ENCODE measurements at regions not wholly inside any gene's neighbourhood (a gene's known extent, or its start where the extent isn't known, plus 50 kb on each side); places are given as distances from the start of the nearest gene placed in this dataset.
"Not testable (repeated sequence)": the region's sequence is repeated elsewhere in the genome, so short reads cannot be mapped to it uniquely, and the experiment has no call there.

DNA sequence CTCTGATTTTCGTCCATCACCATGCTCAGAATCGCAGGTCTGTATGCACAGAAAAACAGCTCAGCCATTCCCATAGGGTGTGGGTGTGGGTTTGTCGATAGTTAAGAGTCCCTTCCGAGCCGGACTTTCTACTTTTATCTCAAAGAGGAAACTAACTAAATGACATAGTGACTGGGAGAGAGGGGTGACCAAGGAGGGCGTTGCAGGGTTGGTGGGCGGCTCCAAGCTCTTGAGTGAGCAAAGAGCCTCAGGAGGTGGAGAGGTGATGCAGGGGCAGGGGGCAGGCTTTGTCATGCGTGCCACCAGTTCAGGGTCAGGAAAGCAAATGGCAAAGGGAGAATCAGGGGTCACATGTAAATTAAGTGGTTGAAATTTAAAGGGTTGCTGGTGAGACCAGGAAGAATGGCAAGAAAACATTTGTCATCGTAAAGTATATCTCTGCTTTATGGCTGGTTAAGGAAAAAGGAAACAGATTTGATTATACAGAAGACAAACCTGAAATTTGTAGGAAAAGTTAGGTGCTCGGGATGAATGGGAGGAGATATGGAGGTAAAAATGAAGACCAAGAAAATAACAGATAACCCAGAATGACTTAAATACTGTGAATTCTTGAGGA, 249.0 kb downstream of the SETD4 start:
- intact Hi-C loops (cut with micrococcal nuclease): no loop called here
- H3K4me1 Mint-ChIP-seq (ENCODE audit: low read depth): no peaks in the 10 kb centered on the region

DNA sequence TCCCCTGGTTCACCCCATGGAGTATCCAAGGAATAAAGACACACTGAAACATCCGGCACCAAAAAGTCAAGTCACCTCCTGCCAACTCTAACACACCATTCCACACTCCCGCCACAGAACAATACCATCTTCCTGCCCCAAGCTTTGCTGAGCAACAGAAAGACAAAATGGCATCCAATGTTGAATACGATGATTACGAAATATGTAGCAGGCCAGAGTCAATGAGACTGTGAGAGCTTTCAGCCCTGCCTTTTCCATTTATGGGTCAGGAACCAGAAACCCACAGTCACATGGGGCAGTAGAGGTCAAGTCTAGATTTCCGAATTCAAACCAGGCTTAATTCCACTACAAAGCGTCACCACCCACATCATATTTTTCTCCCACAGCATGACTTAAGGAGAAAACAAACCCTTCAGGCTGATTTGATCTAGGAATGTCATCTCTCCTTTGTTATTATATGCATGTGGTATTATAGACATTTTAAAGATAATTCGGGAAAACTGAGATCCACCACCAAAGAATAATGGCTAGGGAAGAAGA, 249.8 kb downstream of the SETD4 start:
- Mint-ChIP-seq H3K4me1 (ENCODE audit: low read depth) (no peaks in the 10 kb centered on the region), H3K36me3 (ENCODE audit: low read depth) (no peaks in the 10 kb centered on the region), H3K9me3 (no peaks in the 10 kb centered on the region), H3K27me3 (no peaks in the 10 kb centered on the region), H3K27ac (no peak overlapping the region), H3K4me3 (no peak overlapping the region)
- intact Hi-C loops (cut with micrococcal nuclease): no loop called here

More for the DNA sequence above, 249.0 kb downstream of the SETD4 start:
- H3K9me3 Mint-ChIP-seq: no peaks in the 10 kb centered on the region
- H3K36me3 Mint-ChIP-seq (ENCODE audit: low read depth): no peaks in the 10 kb centered on the region
- no peaks in the 10 kb centered on the region for H3K27me3 Mint-ChIP-seq
- no peak overlapping the region for H3K4me3 Mint-ChIP-seq
- H3K27ac Mint-ChIP-seq: no peak overlapping the region

- H3K27me3 Mint-ChIP-seq: peaks cover 4% of the 10 kb centered on the region
- no peak overlapping the region for H3K27ac Mint-ChIP-seq
- intact Hi-C loops (cut with micrococcal nuclease): no loop called here
- H3K4me1 Mint-ChIP-seq (ENCODE audit: low read depth): no peaks in the 10 kb centered on the region
- no peaks in the 10 kb centered on the region for H3K9me3 Mint-ChIP-seq
- no peaks in the 10 kb centered on the region for H3K36me3 Mint-ChIP-seq (ENCODE audit: low read depth)
- H3K4me3 Mint-ChIP-seq: no peak overlapping the region
Measured at GRCh38 chr21:35801391-35801790, 258.9 kb downstream of the SETD4 start.

GRCh38 chr21:35800796-35801385, 259.4 kb downstream of the SETD4 start:
- H3K9me3 Mint-ChIP-seq; H3K36me3 Mint-ChIP-seq (ENCODE audit: low read depth); H3K4me3 Mint-ChIP-seq; H3K27me3 Mint-ChIP-seq; intact Hi-C loops (cut with micrococcal nuclease); H3K27ac Mint-ChIP-seq; H3K4me1 Mint-ChIP-seq (ENCODE audit: low read depth): not testable (repeated sequence)

DNA sequence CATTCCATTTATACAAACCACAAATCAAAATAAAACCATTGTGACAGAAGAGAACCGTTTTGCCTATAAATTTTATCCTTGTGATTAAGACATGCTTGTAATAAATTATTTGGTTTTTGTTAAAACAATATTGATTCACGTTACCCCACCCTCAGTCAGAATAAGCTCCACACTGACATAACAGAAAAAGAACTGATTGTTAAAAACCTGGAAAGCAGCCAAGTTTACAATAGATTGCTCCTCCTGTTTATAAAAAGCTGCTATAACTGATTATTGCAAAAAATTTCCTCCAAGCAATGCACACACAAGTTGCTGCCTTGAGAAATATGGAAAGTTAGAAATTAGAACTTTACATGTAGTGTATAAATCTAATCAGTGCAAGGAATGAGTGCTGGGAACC, 263.5 kb downstream of the SETD4 start:
- H3K36me3 Mint-ChIP-seq (ENCODE audit: low read depth): no peaks in the 10 kb centered on the region
- H3K4me3 Mint-ChIP-seq: no peak overlapping the region
- no peak overlapping the region for H3K27ac Mint-ChIP-seq
- peaks cover 6% of the 10 kb centered on the region for H3K27me3 Mint-ChIP-seq
- no peaks in the 10 kb centered on the region for H3K4me1 Mint-ChIP-seq (ENCODE audit: low read depth)
- intact Hi-C loops (cut with micrococcal nuclease): no loop called here
- H3K9me3 Mint-ChIP-seq: no peaks in the 10 kb centered on the region

DNA sequence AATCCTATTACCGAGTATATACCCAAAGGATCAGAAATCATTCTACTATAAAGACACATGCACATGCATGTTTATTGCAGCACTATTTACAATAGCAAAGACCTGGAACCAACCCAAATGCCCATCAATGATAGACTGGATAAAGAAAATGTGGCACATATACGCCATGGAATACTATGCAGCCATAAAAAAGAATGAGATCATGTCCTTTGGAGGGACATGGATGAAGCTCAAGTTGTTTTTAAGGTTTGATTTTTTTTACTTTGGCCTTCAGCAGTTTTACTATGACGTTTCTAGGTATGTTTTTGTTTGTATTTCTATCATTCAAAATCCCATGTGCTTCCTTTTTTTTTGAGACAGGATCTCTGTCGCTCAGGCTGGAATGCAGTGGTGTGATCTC, 265.8 kb downstream of the SETD4 start:
- H3K36me3 Mint-ChIP-seq (ENCODE audit: low read depth); H3K4me1 Mint-ChIP-seq (ENCODE audit: low read depth); intact Hi-C loops (cut with micrococcal nuclease); H3K9me3 Mint-ChIP-seq; H3K4me3 Mint-ChIP-seq; H3K27me3 Mint-ChIP-seq; H3K27ac Mint-ChIP-seq: not testable (repeated sequence)

DNA sequence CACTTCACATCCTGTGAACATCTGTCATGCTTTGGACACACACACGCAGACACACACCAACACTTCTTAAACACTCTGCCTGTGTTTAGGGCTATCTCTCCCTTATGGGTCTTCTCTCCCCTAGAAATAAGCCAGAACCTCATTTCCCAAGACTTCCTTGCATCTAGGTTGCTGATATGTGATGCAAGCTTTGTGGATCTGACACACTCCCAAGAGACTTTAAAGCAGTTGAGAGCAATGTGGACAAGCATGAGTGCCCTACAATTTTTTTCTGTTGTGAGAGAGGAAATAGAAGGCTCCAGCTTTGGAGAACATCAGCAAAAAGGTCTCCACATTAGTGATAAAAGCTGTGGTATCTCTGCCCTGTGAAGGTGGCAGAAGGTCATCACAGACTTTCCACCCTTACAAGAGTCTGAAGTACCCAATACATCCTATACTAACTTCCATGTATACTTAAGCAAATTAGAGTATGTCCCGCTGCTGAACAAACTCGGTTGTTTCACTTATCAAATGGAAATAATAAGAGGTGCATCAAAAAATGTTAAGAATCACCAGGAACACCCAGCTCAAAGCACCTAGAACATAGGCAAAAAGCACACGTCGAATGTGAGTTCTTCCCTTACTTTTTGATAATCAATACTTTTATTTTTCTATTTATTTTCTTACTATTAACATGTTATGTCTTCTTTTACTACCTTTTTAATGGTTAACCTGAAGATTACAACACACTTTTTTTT, 267.6 kb downstream of the SETD4 start:
- H3K9me3 Mint-ChIP-seq: no peaks in the 10 kb centered on the region
- intact Hi-C loops (cut with micrococcal nuclease): no loop called here
- H3K4me3 Mint-ChIP-seq: no peak overlapping the region
- no peaks in the 10 kb centered on the region for H3K36me3 Mint-ChIP-seq (ENCODE audit: low read depth)
- H3K27me3 Mint-ChIP-seq: peaks cover 6% of the 10 kb centered on the region
- H3K4me1 Mint-ChIP-seq (ENCODE audit: low read depth): no peaks in the 10 kb centered on the region
- H3K27ac Mint-ChIP-seq: no peak overlapping the region

DNA sequence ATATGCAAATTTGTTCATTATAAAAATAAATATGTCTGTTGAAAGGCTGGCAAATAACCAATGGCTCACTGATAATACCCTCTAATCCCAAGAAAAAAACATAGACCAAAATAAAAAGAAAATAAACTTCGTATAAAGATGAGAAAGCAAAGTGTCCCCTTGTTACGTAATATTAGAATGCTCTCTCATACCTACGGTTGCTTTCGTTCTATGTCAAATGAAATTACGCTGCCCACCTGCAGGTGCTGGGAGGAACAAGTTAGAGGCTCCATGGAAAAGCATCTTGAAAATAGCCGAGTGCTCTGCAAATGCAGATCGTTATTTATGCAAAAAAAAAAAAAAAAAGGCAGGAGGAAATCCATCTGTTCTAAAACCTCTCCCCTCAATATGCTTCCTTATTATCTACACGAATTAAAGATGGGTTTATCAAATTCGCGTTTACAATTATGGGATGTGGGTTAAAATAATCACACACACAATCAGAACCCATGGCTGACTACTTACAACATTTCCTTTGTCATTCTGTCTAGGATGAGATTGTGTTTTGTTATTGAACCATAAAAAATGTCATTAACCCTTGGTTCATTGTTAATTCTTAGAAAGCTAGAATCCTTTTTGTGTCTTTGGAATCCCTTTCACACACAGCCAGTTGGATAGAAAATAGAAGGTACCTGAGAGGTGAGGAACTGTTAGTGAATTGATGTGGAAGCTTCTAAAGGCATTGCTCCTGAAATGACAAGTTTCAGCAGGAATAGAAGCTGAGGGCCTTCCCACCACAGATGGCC, 268.6 kb downstream of the SETD4 start:
- no peak overlapping the region for H3K27ac Mint-ChIP-seq
- no peaks in the 10 kb centered on the region for H3K36me3 Mint-ChIP-seq (ENCODE audit: low read depth)
- H3K4me1 Mint-ChIP-seq (ENCODE audit: low read depth): no peaks in the 10 kb centered on the region
- no peak overlapping the region for H3K4me3 Mint-ChIP-seq
- intact Hi-C loops (cut with micrococcal nuclease): no loop called here
- peaks cover 6% of the 10 kb centered on the region for H3K27me3 Mint-ChIP-seq
- no peaks in the 10 kb centered on the region for H3K9me3 Mint-ChIP-seq

- H3K27ac Mint-ChIP-seq: no peak overlapping the region
Measured at GRCh38 chr21:35783721-35784120, 276.6 kb downstream of the SETD4 start.

GRCh38 chr21:35782667-35783066, 277.7 kb downstream of the SETD4 start:
- Mint-ChIP-seq H3K36me3 (ENCODE audit: low read depth) (no peaks in the 10 kb centered on the region), H3K4me3 (no peak overlapping the region), H3K4me1 (ENCODE audit: low read depth) (no peaks in the 10 kb centered on the region), H3K27ac (no peak overlapping the region), H3K27me3 (peaks cover 4% of the 10 kb centered on the region), H3K9me3 (no peaks in the 10 kb centered on the region)
- intact Hi-C loops (cut with micrococcal nuclease): no loop called here

More at GRCh38 chr21:35783721-35784120, 276.6 kb downstream of the SETD4 start:
- Mint-ChIP-seq H3K9me3 (no peaks in the 10 kb centered on the region), H3K4me1 (ENCODE audit: low read depth) (no peaks in the 10 kb centered on the region), H3K36me3 (ENCODE audit: low read depth) (no peaks in the 10 kb centered on the region), H3K27me3 (peaks cover 4% of the 10 kb centered on the region), H3K4me3 (no peak overlapping the region)
- intact Hi-C loops (cut with micrococcal nuclease): no loop called here

DNA sequence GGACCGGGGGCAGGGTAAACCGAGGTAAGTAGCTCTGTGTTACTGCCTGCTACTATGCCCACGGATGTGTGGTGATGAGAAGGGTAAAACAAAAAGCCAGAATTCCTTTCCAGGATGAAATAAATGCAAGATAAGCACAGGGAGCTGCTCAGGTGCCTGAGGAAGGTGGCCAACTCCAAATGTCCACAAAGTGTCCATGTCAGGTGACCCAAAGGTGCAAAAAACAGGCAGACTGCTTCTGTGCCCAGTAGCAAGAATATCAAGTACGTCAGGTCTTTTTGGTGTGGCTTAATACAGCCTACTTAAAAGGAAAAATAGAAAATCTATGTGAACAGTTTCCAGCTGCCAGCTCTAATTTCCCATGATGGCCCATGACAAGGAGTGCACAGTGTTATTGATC, 279.3 kb downstream of the SETD4 start:
- Mint-ChIP-seq H3K9me3 (no peaks in the 10 kb centered on the region), H3K36me3 (ENCODE audit: low read depth) (no peaks in the 10 kb centered on the region), H3K27me3 (peaks cover 11% of the 10 kb centered on the region), H3K27ac (no peak overlapping the region), H3K4me1 (ENCODE audit: low read depth) (no peaks in the 10 kb centered on the region), H3K4me3 (no peak overlapping the region)
- intact Hi-C loops (cut with micrococcal nuclease): no loop called here

DNA sequence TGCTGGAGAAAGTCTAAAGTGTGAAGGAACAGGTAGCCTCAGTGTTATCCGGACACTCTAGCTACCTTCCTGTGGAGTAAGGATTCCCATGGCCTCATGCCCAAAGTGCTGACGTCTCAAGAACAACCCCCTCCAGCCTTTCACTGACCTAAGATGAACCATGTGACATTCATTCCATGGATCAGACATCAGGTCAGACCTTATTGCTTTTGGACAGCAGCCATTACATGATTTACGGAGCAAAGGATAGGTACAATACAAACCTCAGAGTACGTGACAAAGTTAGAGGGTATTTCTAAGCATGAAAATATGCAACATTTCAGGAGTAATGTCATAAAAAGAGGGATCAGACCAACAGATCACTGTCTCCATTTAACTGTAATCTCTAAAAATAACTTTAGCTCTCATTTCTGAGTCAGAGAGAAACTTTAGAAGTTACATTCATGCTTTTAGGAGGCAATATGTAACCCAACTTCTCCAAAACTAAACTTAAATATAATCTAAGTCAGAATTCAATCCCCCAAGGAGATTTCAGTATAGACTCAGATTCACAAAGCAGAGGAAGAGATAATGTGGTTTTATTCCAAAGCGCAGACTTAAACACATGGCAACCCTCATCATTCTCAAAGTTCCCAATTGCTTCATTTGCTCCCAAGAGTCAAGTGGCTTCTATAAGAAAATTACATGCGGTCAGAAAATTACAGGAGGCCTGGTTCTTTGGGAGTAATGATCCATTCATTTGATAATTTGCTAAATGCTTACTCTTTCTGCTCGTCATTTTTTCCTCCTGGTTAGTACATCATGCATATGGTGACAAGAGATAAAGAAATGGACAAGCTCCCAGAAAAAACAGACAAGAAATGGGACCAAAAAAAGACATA, 280.4 kb downstream of the SETD4 start:
- Mint-ChIP-seq H3K36me3 (ENCODE audit: low read depth) (no peaks in the 10 kb centered on the region), H3K4me1 (ENCODE audit: low read depth) (no peaks in the 10 kb centered on the region), H3K9me3 (no peaks in the 10 kb centered on the region), H3K27ac (no peak overlapping the region), H3K27me3 (peaks cover 9% of the 10 kb centered on the region), H3K4me3 (no peak overlapping the region)
- intact Hi-C loops (cut with micrococcal nuclease): no loop called here

GRCh38 chr21:35779167-35779566, 281.2 kb downstream of the SETD4 start:
- peaks cover 14% of the 10 kb centered on the region for H3K27me3 Mint-ChIP-seq
- intact Hi-C loops (cut with micrococcal nuclease): no loop called here
- no peaks in the 10 kb centered on the region for H3K4me1 Mint-ChIP-seq (ENCODE audit: low read depth)
- no peak overlapping the region for H3K27ac Mint-ChIP-seq
- no peak overlapping the region for H3K4me3 Mint-ChIP-seq
- no peaks in the 10 kb centered on the region for H3K9me3 Mint-ChIP-seq
- no peaks in the 10 kb centered on the region for H3K36me3 Mint-ChIP-seq (ENCODE audit: low read depth)

Measured in dendritic cell treated with granulocyte-macrophage colony-stimulating factor and Interleukin-4, amounts not matched to agents 40 ng/mL and 50 ng/mL, for 4 days (primary cell).